ENCODE measurements at regions not wholly inside any gene's neighbourhood (a gene's known extent, or its start where the extent isn't known, plus 50 kb on each side); places are given as distances from the start of the nearest gene placed in this dataset.

GRCh38 chr2:21367421-21367820 is 243.7 kb downstream of the TDRD15 start:
- TF ChIP-seq CTCF (conservative IDR thresholded peaks at IDR 0.05) (no peak), ZFX (IDR thresholded peaks at IDR 0.05) (no peak)

Data from C4-2B (cell line).